IMR-90 (cell line): ENCODE measurements at regions not wholly inside any gene's neighbourhood (a gene's known extent, or its start where the extent isn't known, plus 50 kb on each side); places are given as distances from the start of the nearest gene placed in this dataset.

ENCODE experiments used
- ATAC-seq: fragments of 200-7000 bp; cut with Tn5 transposase; 2 replicates; pipeline ENCODE4 v1.9.1; 2020; ENCODE audit warnings: low read depth, mild to moderate bottlenecking, moderate library complexity
- BruUV-seq: library from RNA; stranded (reverse); fragments of 400-500 nt; replicated peaks from 2 replicates; lab custom pipeline; 2021; lab: Mats Ljungman, UMichigan
- CTCF ChIA-PET: fragments of 300-600 bp; formaldehyde crosslinking; extraction: SDS; loops from one replicate; lab custom pipeline; 2021; ENCODE audit warnings: antibody characterized with exemption; lab: Yijun Ruan, JAX
- POLR2A ChIA-PET: fragments of 300-600 bp; sonication (Branson Sonifier 250); formaldehyde crosslinking; loops from one replicate; lab custom pipeline; 2022; ENCODE audit warnings: antibody characterized with exemption; ENCODE audit not compliant: unreplicated experiment; lab: Charles Lee
- DNase-seq: peaks from one replicate; pipeline ENCODE4 v3.0.0; 2013
- H2AFZ ChIP-seq: replicated peaks from 2 replicates; pipeline ENCODE3; 2013; ENCODE audit warnings: low read length, mild to moderate bottlenecking; ENCODE audit not compliant: poor library complexity
- H2AK5ac ChIP-seq: 2 replicates; pipeline ENCODE4 v1.6.1; 2013; ENCODE audit warnings: low read depth, low read length, inconsistent platforms
- H2AK9ac ChIP-seq: replicated peaks from 2 replicates; pipeline ENCODE3; 2013; ENCODE audit warnings: mild to moderate bottlenecking, low read depth, low read length, moderate library complexity; ENCODE audit not compliant: poor library complexity
- H2BK120ac ChIP-seq: 2 replicates; pipeline ENCODE4 v1.6.1; 2013; ENCODE audit warnings: low read depth, low read length, inconsistent platforms
- H2BK15ac ChIP-seq: 3 replicates; pipeline ENCODE4 v1.6.1; 2013; ENCODE audit warnings: low read depth, low read length, inconsistent platforms
- H2BK20ac ChIP-seq: 2 replicates; pipeline ENCODE4 v1.6.1; 2013; ENCODE audit warnings: low read depth, mild to moderate bottlenecking, inconsistent platforms, low read length, moderate library complexity
- H2BK5ac ChIP-seq: 2 replicates; pipeline ENCODE4 v1.6.1; 2013; ENCODE audit warnings: mild to moderate bottlenecking, low read depth, low read length, inconsistent platforms; ENCODE audit not compliant: poor library complexity, severe bottlenecking
- H3K14ac ChIP-seq: replicated peaks from 2 replicates; pipeline ENCODE4 v1.6.1; 2013; ENCODE audit warnings: low read depth, low read length, inconsistent platforms
- H3K18ac ChIP-seq: 2 replicates; pipeline ENCODE4 v1.6.1; 2013; ENCODE audit warnings: low read depth, low read length, control low read depth
- H3K23ac ChIP-seq: 2 replicates; pipeline ENCODE4 v1.6.1; 2013; ENCODE audit warnings: low read depth, low read length, inconsistent platforms
- H3K27ac ChIP-seq: 2 replicates; pipeline ENCODE4 v1.5.1; 2013; ENCODE audit warnings: mild to moderate bottlenecking, control low read depth, low read length; ENCODE audit not compliant: insufficient read depth
- H3K27me3 ChIP-seq: 2 replicates; pipeline ENCODE4 v1.6.1; 2013; ENCODE audit warnings: low read length; ENCODE audit not compliant: control insufficient read depth, insufficient read depth
- H3K36me3 ChIP-seq: 2 replicates; pipeline ENCODE4 v1.6.1; 2013; ENCODE audit warnings: low read length, mixed read lengths; ENCODE audit not compliant: control insufficient read depth, insufficient read depth
- H3K4ac ChIP-seq: 2 replicates; pipeline ENCODE4 v1.6.1; 2013; ENCODE audit warnings: low read depth, low read length, inconsistent platforms
- H3K4me1 ChIP-seq: 2 replicates; pipeline ENCODE4 v1.6.1; 2013; ENCODE audit warnings: low read length, mixed read lengths; ENCODE audit not compliant: control insufficient read depth, insufficient read depth
- H3K4me2 ChIP-seq: 2 replicates; pipeline ENCODE4 v1.6.1; 2013; ENCODE audit warnings: low read depth, mild to moderate bottlenecking, control low read depth, low read length, moderate library complexity
- H3K4me3 ChIP-seq: 2 replicates; pipeline ENCODE4 v1.5.1; 2013; ENCODE audit warnings: low read depth, mild to moderate bottlenecking, control low read depth, low read length, moderate library complexity; ENCODE audit not compliant: insufficient read depth
- H3K56ac ChIP-seq: 2 replicates; pipeline ENCODE4 v1.6.1; 2013; ENCODE audit warnings: low read length, inconsistent platforms; ENCODE audit not compliant: insufficient read depth; ENCODE audit errors: extremely low read depth
- H3K79me1 ChIP-seq, 2 experiments: 2 replicates each; pipeline ENCODE4 v1.6.1; 2013; ENCODE audit warnings: low read length in 2 of 2, inconsistent platforms in 1 of 2, low read depth in 1 of 2
- H3K9ac ChIP-seq: 2 replicates; pipeline ENCODE4 v1.6.1; 2013; ENCODE audit warnings: low read depth, low read length, control low read depth
- H3K9me1 ChIP-seq: 2 replicates; pipeline ENCODE4 v1.6.1; 2013; ENCODE audit warnings: low read length, inconsistent platforms; ENCODE audit not compliant: insufficient read depth
- H3K9me3 ChIP-seq: 2 replicates; pipeline ENCODE4 v1.6.1; 2013; ENCODE audit warnings: low read length; ENCODE audit not compliant: control insufficient read depth, insufficient read depth
- H4K20me1 ChIP-seq: 2 replicates; pipeline ENCODE4 v1.6.1; 2013; ENCODE audit warnings: low read length, inconsistent platforms; ENCODE audit not compliant: insufficient read depth
- H4K5ac ChIP-seq: 2 replicates; pipeline ENCODE4 v1.6.1; 2013; ENCODE audit warnings: mild to moderate bottlenecking, low read depth, low read length, control low read depth
- H4K8ac ChIP-seq, 2 experiments: 2 replicates each; pipeline ENCODE4 v1.6.1; 2013; ENCODE audit warnings: low read depth in 2 of 2, low read length in 2 of 2, control low read depth in 1 of 2, inconsistent platforms in 1 of 2
- H4K91ac ChIP-seq: 2 replicates; pipeline ENCODE4 v1.6.1; 2013; ENCODE audit warnings: low read depth, low read length, inconsistent platforms; ENCODE audit not compliant: insufficient read depth
- CHD1 ChIP-seq: IDR thresholded peaks from 2 replicates; pipeline ENCODE4 v1.6.1; 2012; ENCODE audit warnings: low read depth, low read length, improper control_type of control experiment
- WGBS, 2 experiments: methylation state at CpG; one replicate each; pipeline versions ENCODE4 v1.1.5 to v1.1.7; 2013; ENCODE audit warnings: missing lambda C conversion rate in 2 of 2; ENCODE audit not compliant: insufficient read length in 1 of 2; ENCODE audit errors: extremely low coverage in 2 of 2; 5-methylcytosine and 5-hydroxymethylcytosine counted together
- dilution Hi-C: fragments of 300-500 bp; cut with HindIII; formaldehyde crosslinking; loops from one replicate; pipeline ENCODE4 v1.14.3; 2018; ENCODE audit warnings: low sequenced_read_pairs; ENCODE audit not compliant: unreplicated experiment
- in situ Hi-C: fragments of 300-500 bp; cut with MboI; formaldehyde crosslinking; loops from 3 replicates; pipeline ENCODE4 v1.14.3; 2019; ENCODE audit warnings: low sequenced_read_pairs, inconsistent platforms, mixed read lengths
- intact Hi-C: fragments of 100-400 bp; cut with micrococcal nuclease; formaldehyde crosslinking; loops from 2 replicates; pipeline ENCODE4 v1.10.0; 2022

DNA sequence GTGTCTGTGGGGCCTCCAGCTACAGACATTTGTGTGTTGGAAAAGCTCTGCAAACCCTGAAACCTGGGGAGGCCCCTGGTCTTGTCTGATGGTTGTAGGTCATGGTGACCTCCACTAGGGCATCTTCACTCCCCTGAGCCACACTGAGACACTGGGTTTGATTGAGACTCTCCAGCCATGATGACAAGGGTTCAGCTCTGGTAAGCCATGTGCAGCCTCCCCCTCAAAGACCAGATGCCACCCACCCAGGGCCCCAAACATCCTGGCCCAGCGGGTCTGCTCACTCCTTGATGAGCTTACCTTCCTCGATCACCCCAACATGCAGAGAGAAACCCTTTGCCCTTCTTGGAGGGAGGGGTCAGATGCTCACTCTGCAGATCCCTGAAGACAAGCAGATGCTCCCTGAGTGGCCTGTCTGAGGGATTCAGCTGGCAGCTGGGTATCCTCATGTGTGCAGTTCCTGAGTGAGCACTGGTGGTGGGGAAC is 101.6 kb downstream of the METRNL start:
- no peak overlapping the region for H3K4ac ChIP-seq
- H2BK15ac ChIP-seq, result no peak overlapping the region
- H3K4me1 ChIP-seq, result no peaks in the 10 kb centered on the region; the same call in 1 of the 2 replicates
- no peak overlapping the region for H3K9ac ChIP-seq
- H2BK20ac ChIP-seq, result no peak overlapping the region
- dilution Hi-C loops (no loop called here), intact Hi-C loops (no loop called here), in situ Hi-C loops (no loop called here)
- H3K23ac ChIP-seq, result no peak overlapping the region
- DNase-seq, result no peak
- ATAC-seq, result no peak
- no peak overlapping the region for H3K4me3 ChIP-seq
- H3K56ac ChIP-seq, result no peak overlapping the region
- BruUV-seq, result no TSS peak
- no peaks in the 10 kb centered on the region for H4K20me1 ChIP-seq
- no peak overlapping the region for H3K14ac ChIP-seq
- H2BK120ac ChIP-seq, result no peak overlapping the region
- peaks cover 46% of the 10 kb centered on the region for H3K27me3 ChIP-seq
- no peak overlapping the region for H2AK9ac ChIP-seq
- CTCF ChIA-PET, result no interaction called here
- no peak overlapping the region for H3K18ac ChIP-seq
- no peaks in the 10 kb centered on the region for H3K9me1 ChIP-seq
- H4K8ac ChIP-seq, result no peak overlapping the region
- H4K5ac ChIP-seq, result no peak overlapping the region
- H2AFZ ChIP-seq, result no peak overlapping the region
- no peak overlapping the region for H2AK5ac ChIP-seq
- H3K36me3 ChIP-seq, result no peaks in the 10 kb centered on the region
- 80% methylated on average over 1 of the region's 2 CpGs; no CpG with 5 or more reads in 1 of the 2 experiments for WGBS, 2 experiments
- no peak overlapping the region for H3K4me2 ChIP-seq
- peaks cover 5% of the 10 kb centered on the region for H3K9me3 ChIP-seq
- no peak overlapping the region for H3K27ac ChIP-seq
- no peak for TF ChIP-seq CHD1
- H2BK5ac ChIP-seq, result no peak overlapping the region
- POLR2A ChIA-PET, result no interaction called here
- H3K79me1 ChIP-seq, result no peaks in the 10 kb centered on the region
- no peak overlapping the region for H4K91ac ChIP-seq
